Neural progenitor cell (in vitro differentiated cells): ENCODE measurements at regions not wholly inside any gene's neighbourhood (a gene's known extent, or its start where the extent isn't known, plus 50 kb on each side); places are given as distances from the start of the nearest gene placed in this dataset.

Experiments
- CTCF ChIP-seq: fragments of 200-600 bp; sonication (generic); IDR thresholded peaks from 2 replicates; pipeline ENCODE4 v1.5.1; 2017; ENCODE audit warnings: antibody characterized with exemption, mild to moderate bottlenecking
- EZH2 ChIP-seq: fragments of 200-600 bp; sonication (generic); IDR thresholded peaks from 2 replicates; pipeline ENCODE4 v1.6.1; 2017; ENCODE audit warnings: antibody characterized with exemption, mild to moderate bottlenecking, moderate library complexity
- EZH2phosphoT487 ChIP-seq: fragments of 200-600 bp; sonication (generic); IDR thresholded peaks from 2 replicates; pipeline ENCODE4 v1.6.1; 2017; ENCODE audit warnings: antibody characterized with exemption

DNA sequence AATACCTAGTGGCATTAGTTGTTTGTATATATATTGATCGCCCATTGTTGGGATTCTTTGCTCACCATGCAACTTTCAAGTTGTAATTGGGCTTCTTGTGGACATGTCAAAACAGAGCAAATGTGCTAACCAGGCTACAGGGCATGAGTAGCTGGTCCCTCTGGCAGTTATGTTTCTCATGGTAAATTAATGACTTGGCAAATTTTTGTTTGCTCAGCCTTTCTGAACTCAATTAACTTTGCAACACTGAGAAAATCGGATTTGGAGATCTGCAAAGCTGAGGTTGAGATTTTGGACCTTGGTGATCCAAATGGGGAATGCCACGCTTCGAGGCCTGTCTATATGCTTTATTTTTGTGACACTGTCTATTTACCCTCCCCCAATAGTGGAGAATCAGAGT, 138.5 kb upstream of the PIRT start:
- TF ChIP-seq CTCF (no peak), EZH2 (no peak), EZH2phosphoT487 (no peak)
